T1000 (cell line): ENCODE measurements at regions not wholly inside any gene's neighbourhood (a gene's known extent, or its start where the extent isn't known, plus 50 kb on each side); places are given as distances from the start of the nearest gene placed in this dataset.
"Not testable (repeated sequence)": the region's sequence is repeated elsewhere in the genome, so short reads cannot be mapped to it uniquely, and the experiment has no call there.

ENCODE experiments used
- DNase-seq: peaks from one replicate; lab custom pipeline; 2025; ENCODE audit warnings: mixed read lengths; lab: John Stamatoyannopoulos, UW

GRCh38 chr2:7094231-7094741 is 177.1 kb downstream of the RNF144A start:
- no peak for DNase-seq

- DNase-seq, result no peak
These were observed 179.6 kb downstream of the RNF144A start for GRCh38 chr2:7096726-7097352.

GRCh38 chr2:7097353-7097895 is 180.2 kb downstream of the RNF144A start:
- DNase-seq, result peak; percentile 63

- no peak for DNase-seq
These were observed 181.6 kb downstream of the RNF144A start for GRCh38 chr2:7098816-7099215.

- not testable (repeated sequence) for DNase-seq
These were observed 182.5 kb downstream of the RNF144A start for GRCh38 chr2:7099687-7100086.

GRCh38 chr2:7102826-7103225 is 185.6 kb downstream of the RNF144A start:
- DNase-seq, result no peak

- DNase-seq, result no peak
These were observed 191.8 kb downstream of the RNF144A start for GRCh38 chr2:7108792-7109532.

- no peak for DNase-seq
These were observed 192.3 kb downstream of the RNF144A start for GRCh38 chr2:7109533-7109885.

- DNase-seq, result no peak
These were observed 194.4 kb downstream of the RNF144A start for GRCh38 chr2:7111626-7112025.

GRCh38 chr2:7115364-7115763 is 198.2 kb downstream of the RNF144A start:
- DNase-seq, result no peak

GRCh38 chr2:7115906-7116305 is 198.7 kb downstream of the RNF144A start:
- no peak for DNase-seq

GRCh38 chr2:7116511-7116910 is 199.3 kb downstream of the RNF144A start:
- DNase-seq, result no peak

- no peak for DNase-seq
These were observed 199.9 kb downstream of the RNF144A start for GRCh38 chr2:7117076-7117475.

- no peak for DNase-seq
These were observed 201.5 kb downstream of the RNF144A start for GRCh38 chr2:7118606-7119131.

- DNase-seq, result peak; percentile 37
These were observed 202.1 kb downstream of the RNF144A start for GRCh38 chr2:7119132-7119835.

- no peak for DNase-seq
These were observed 204.6 kb downstream of the RNF144A start for GRCh38 chr2:7121851-7122250.

GRCh38 chr2:7127156-7127555 is 209.9 kb downstream of the RNF144A start:
- DNase-seq, result no peak

- DNase-seq, result no peak
These were observed 210.5 kb downstream of the RNF144A start for GRCh38 chr2:7127687-7128086.

- no peak for DNase-seq
These were observed 214.0 kb downstream of the RNF144A start for GRCh38 chr2:7131261-7131660.

- no peak for DNase-seq
These were observed 215.5 kb downstream of the RNF144A start for GRCh38 chr2:7132753-7133152.

- no peak for DNase-seq
These were observed 216.3 kb downstream of the RNF144A start for GRCh38 chr2:7133521-7133920.

GRCh38 chr2:7140306-7140705 is 223.1 kb downstream of the RNF144A start:
- no peak for DNase-seq
